ENCODE measurements at regions not wholly inside any gene's neighbourhood (a gene's known extent, or its start where the extent isn't known, plus 50 kb on each side); places are given as distances from the start of the nearest gene placed in this dataset.

- no peak for DNase-seq (ENCODE audit: low read depth)
Observed at GRCh38 chr12:102534899-102535298, 54.5 kb upstream of the IGF1 start.

GRCh38 chr12:102533483-102534215 is 53.3 kb upstream of the IGF1 start:
- no peak for DNase-seq (ENCODE audit: low read depth)

Data from iris pigment epithelial cell (primary cell).